ENCODE measurements at regions not wholly inside any gene's neighbourhood (a gene's known extent, or its start where the extent isn't known, plus 50 kb on each side); places are given as distances from the start of the nearest gene placed in this dataset.

GRCh38 chr5:32501071-32502002 is 56.8 kb upstream of the ZFR start:
- no peak for ATAC-seq

DNA sequence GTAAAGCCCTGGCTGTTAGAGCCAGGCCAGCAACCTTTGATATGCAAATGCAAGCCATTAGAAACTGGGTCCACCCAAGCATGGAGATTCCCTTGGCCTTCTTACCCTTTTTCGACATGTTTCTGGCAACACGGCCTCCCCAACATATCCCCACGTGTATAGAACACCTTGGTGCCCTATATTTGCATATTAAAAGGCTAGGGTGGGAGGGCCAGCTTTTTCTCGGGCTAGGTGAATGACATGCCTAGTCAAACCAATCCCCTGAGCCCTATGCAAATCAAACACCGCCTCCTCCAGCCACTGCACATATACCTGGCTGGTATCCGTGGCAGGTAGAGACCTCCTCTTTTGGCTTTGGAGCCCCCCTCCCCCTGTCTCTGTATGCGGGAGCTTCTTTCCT is 55.6 kb upstream of the ZFR start:
- ATAC-seq: no peak

DNA sequence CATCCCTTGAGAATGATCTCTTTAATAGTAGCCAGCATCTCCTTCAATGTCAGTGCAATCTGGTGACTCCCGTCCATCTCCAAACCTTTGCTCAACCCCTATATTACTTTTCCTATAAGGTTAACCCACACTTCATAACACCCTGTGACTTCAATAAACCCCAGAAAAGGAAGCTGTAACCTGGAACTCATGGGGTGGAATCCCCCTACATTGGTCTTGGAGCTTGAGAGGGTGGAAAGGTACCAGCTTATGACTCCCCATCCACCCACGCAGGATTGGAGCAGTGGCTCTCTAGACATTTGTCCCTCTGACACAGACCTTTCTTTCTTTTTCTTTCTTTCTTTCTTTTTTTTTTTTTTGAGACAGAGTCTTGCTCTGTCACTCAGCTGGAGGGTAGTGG is 54.7 kb upstream of the ZFR start:
- ATAC-seq: peak; percentile 24 to 32

DNA sequence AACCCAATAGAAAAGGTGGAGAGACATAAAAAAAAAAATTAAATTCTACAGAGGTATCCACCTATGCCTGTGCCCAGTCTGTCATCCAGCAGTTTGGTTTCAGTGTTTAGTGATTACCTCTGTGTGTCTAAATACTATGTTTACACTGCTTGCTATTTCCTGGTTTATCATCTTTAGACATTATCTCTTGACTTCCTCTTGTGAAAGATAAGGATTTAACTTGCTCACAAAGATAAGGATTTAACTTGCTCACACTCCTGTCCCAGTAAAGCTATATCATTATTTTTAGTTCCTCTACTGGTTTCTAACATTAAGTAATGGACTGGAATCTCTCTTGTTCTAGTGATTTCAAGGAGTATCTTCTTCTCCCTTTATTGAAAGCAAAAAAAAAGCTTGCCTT is 53.9 kb upstream of the ZFR start:
- ATAC-seq: no peak

- ATAC-seq: no peak
These were observed 51.6 kb upstream of the ZFR start for GRCh38 chr5:32496104-32496503.

DNA sequence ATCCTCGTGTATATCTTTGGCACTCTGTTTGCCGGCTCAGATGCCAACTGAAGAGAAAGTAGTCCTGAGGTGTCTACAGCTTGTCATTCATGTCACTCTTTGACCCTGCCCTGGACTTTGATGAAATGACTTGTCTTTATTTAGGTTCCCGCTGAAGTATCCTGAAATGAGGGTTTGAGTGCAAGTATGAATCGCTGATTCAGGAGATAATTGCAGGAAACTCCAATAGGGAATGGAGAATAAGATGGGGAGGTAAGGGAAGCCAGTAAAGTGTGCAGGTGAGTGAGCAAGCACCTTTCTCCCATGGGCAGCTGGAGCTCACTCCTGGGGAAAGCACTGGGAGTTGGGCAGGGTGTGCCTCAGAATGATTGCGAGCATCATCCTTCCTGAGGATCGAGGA is 50.3 kb upstream of the ZFR start:
- ATAC-seq: no peak

Measured in activated CD4-positive, CD25-positive, alpha-beta regulatory T cell treated with anti-CD3 and anti-CD28 coated beads, Interleukin-2, amount 50 U/mL, for 24 hours (primary cell).